ENCODE measurements at regions not wholly inside any gene's neighbourhood (a gene's known extent, or its start where the extent isn't known, plus 50 kb on each side); places are given as distances from the start of the nearest gene placed in this dataset.

DNA sequence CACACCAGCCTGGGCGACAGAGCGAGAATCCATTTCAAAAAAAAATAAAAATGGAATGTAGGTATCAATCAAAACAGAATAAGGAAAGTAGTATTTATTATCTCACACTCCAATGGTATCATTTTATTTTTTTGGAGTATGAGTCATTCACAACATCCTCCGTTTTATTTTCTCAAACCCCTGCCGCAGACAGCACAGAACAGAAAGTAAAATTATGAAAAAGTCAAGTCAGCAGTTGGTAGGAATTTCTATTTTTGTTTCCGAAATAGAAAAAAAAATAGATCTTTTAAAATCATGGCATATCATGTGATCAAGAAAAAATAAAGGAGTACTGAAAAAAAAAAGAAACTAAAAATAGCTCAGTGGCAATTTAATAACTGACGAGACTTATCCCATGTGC is 490.7 kb upstream of the TENM3 start (continued):
- TF ChIP-seq CHD2 (IDR thresholded peaks at IDR 0.05; ENCODE audit: borderline replicate concordance, low read depth, low read length): no peak
- no peak for TF ChIP-seq EZH2 (IDR thresholded peaks at IDR 0.05; ENCODE audit: borderline replicate concordance, control insufficient read depth, low read depth, low read length)
- TF ChIP-seq, protein P1, sequence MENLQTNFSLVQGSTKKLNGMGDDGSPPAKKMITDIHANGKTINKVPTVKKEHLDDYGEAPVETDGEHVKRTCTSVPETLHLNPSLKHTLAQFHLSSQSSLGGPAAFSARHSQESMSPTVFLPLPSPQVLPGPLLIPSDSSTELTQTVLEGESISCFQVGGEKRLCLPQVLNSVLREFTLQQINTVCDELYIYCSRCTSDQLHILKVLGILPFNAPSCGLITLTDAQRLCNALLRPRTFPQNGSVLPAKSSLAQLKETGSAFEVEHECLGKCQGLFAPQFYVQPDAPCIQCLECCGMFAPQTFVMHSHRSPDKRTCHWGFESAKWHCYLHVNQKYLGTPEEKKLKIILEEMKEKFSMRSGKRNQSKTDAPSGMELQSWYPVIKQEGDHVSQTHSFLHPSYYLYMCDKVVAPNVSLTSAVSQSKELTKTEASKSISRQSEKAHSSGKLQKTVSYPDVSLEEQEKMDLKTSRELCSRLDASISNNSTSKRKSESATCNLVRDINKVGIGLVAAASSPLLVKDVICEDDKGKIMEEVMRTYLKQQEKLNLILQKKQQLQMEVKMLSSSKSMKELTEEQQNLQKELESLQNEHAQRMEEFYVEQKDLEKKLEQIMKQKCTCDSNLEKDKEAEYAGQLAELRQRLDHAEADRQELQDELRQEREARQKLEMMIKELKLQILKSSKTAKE (IDR thresholded peaks at IDR 0.05; ENCODE audit: low read depth, poor library complexity, severe bottlenecking): no peak
- TF ChIP-seq SUPT20H (IDR thresholded peaks at IDR 0.05; ENCODE audit: borderline replicate concordance, control insufficient read depth, low read depth, low read length): no peak
- no peak for TF ChIP-seq KDM1A (IDR thresholded peaks at IDR 0.05; ENCODE audit: borderline replicate concordance)

DNA sequence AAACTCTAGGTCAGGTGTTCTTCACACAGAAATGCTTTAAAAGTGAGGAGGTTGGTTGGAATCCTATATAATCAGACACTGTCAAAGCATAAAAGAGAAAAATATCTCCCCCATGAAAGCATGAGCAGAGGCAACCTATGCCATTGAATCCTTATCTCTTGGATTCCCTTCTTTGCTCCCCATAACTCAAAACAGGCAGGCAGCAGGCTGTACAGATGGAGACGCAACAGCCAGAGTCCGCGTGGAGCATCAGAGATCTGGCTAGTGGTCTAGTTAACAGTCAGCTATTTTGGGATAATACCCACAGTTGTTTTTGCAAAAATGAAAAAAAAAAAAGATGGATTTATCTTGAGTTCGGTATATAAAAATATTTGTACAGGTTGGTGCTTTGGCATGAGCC is 490.0 kb upstream of the TENM3 start:
- Histone ChIP-seq H3K9ac (ENCODE audit: control insufficient read depth, insufficient read depth, low read length) (no peak overlapping the region), H3K9me3 (replicated peaks; ENCODE audit: control insufficient read depth, insufficient read depth, low read length) (no peaks in the 10 kb centered on the region), H3K4me3 (no peak overlapping the region), H3K27me3 (replicated peaks in 1 of 2; ENCODE audit: control insufficient read depth in 2 of 2, insufficient read depth in 2 of 2, low read length in 1 of 2) (no peaks in the 10 kb centered on the region), H2AFZ (ENCODE audit: control insufficient read depth, low read depth, low read length) (no peak overlapping the region), H3K27ac (ENCODE audit: control insufficient read depth, insufficient read depth) (no peak overlapping the region), H3K79me2 (ENCODE audit: control insufficient read depth, insufficient read depth, low read length) (no peaks in the 10 kb centered on the region), H4K20me1 (ENCODE audit: control insufficient read depth, insufficient read depth) (no peaks in the 10 kb centered on the region), H3K4me1 (ENCODE audit: control insufficient read depth, insufficient read depth, low read length) (no peaks in the 10 kb centered on the region), H3K36me3 (ENCODE audit: control insufficient read depth in 2 of 2, insufficient read depth in 2 of 2, low read length in 1 of 2) (no peaks in the 10 kb centered on the region), H3K4me2 (ENCODE audit: control insufficient read depth, insufficient read depth) (no peak overlapping the region)
- BruUV-seq (replicated peaks): no TSS peak
- DNase-seq (ENCODE audit: low read depth, low spot score) (no peak), ATAC-seq (no peak), FAIRE-seq (no peak)
- in situ Hi-C loops (cut with MboI): no loop called here
- ChIA-PET RAD21 (ENCODE audit: unreplicated experiment) (no interaction called here), SMC1A (ENCODE audit: uncharacterized antibody, unreplicated experiment) (no interaction called here), CTCF (no interaction called here), POLR2A (no interaction called here)
- intact Hi-C loops (cut with micrococcal nuclease; ENCODE audit: unreplicated experiment): no loop called here
- WGBS (ENCODE audit: insufficient coverage, insufficient replicate concordance, low lambda C conversion rate, missing lambda C conversion rate): 73% methylated on average over 4 of the region's 4 CpGs
- TF ChIP-seq RFX5 (IDR thresholded peaks at IDR 0.05; ENCODE audit: low read depth, low read length) (no peak), ATF7 (IDR thresholded peaks at IDR 0.05; ENCODE audit: low read depth) (no peak), NR2C2 (IDR thresholded peaks at IDR 0.05; ENCODE audit: borderline replicate concordance, control insufficient read depth, insufficient read length, low read depth) (no peak), SREBF2 (IDR thresholded peaks at IDR 0.05; ENCODE audit: low read length) (no peak), POLR2A (IDR thresholded peaks at IDR 0.05; ENCODE audit: low read depth, low read length) (no peak), DPF2 (IDR thresholded peaks at IDR 0.05) (no peak)
- TF ChIP-seq, protein P2, sequence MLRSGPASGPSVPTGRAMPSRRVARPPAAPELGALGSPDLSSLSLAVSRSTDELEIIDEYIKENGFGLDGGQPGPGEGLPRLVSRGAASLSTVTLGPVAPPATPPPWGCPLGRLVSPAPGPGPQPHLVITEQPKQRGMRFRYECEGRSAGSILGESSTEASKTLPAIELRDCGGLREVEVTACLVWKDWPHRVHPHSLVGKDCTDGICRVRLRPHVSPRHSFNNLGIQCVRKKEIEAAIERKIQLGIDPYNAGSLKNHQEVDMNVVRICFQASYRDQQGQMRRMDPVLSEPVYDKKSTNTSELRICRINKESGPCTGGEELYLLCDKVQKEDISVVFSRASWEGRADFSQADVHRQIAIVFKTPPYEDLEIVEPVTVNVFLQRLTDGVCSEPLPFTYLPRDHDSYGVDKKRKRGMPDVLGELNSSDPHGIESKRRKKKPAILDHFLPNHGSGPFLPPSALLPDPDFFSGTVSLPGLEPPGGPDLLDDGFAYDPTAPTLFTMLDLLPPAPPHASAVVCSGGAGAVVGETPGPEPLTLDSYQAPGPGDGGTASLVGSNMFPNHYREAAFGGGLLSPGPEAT (IDR thresholded peaks at IDR 0.05; ENCODE audit: low read depth): no peak
- TF ChIP-seq, protein P3, sequence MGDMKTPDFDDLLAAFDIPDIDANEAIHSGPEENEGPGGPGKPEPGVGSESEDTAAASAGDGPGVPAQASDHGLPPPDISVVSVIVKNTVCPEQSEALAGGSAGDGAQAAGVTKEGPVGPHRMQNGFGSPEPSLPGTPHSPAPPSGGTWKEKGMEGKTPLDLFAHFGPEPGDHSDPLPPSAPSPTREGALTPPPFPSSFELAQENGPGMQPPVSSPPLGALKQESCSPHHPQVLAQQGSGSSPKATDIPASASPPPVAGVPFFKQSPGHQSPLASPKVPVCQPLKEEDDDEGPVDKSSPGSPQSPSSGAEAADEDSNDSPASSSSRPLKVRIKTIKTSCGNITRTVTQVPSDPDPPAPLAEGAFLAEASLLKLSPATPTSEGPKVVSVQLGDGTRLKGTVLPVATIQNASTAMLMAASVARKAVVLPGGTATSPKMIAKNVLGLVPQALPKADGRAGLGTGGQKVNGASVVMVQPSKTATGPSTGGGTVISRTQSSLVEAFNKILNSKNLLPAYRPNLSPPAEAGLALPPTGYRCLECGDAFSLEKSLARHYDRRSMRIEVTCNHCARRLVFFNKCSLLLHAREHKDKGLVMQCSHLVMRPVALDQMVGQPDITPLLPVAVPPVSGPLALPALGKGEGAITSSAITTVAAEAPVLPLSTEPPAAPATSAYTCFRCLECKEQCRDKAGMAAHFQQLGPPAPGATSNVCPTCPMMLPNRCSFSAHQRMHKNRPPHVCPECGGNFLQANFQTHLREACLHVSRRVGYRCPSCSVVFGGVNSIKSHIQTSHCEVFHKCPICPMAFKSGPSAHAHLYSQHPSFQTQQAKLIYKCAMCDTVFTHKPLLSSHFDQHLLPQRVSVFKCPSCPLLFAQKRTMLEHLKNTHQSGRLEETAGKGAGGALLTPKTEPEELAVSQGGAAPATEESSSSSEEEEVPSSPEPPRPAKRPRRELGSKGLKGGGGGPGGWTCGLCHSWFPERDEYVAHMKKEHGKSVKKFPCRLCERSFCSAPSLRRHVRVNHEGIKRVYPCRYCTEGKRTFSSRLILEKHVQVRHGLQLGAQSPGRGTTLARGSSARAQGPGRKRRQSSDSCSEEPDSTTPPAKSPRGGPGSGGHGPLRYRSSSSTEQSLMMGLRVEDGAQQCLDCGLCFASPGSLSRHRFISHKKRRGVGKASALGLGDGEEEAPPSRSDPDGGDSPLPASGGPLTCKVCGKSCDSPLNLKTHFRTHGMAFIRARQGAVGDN (IDR thresholded peaks at IDR 0.05): no peak
- TF ChIP-seq, protein P4, sequence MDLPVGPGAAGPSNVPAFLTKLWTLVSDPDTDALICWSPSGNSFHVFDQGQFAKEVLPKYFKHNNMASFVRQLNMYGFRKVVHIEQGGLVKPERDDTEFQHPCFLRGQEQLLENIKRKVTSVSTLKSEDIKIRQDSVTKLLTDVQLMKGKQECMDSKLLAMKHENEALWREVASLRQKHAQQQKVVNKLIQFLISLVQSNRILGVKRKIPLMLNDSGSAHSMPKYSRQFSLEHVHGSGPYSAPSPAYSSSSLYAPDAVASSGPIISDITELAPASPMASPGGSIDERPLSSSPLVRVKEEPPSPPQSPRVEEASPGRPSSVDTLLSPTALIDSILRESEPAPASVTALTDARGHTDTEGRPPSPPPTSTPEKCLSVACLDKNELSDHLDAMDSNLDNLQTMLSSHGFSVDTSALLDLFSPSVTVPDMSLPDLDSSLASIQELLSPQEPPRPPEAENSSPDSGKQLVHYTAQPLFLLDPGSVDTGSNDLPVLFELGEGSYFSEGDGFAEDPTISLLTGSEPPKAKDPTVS (IDR thresholded peaks at IDR 0.05; ENCODE audit: low read depth, low read length): no peak

Data from GM12878 (cell line).